SK-N-SH (cell line): ENCODE measurements at regions not wholly inside any gene's neighbourhood (a gene's known extent, or its start where the extent isn't known, plus 50 kb on each side); places are given as distances from the start of the nearest gene placed in this dataset.

ENCODE experiments used
- CTCF ChIA-PET: fragments of 300-600, 350-600 bp; formaldehyde crosslinking; extraction: SDS; loops from one replicate; lab custom pipeline; 2021; lab: Yijun Ruan, JAX
- POLR2A ChIA-PET: fragments of 350-600 bp; sonication (Branson Sonifier 250); formaldehyde crosslinking; extraction: SDS; loops from one replicate; lab custom pipeline; 2020; ENCODE audit warnings: antibody characterized with exemption, inconsistent platforms; lab: Yijun Ruan, JAX
- DNase-seq: peaks from one replicate; pipeline ENCODE4 v3.0.0; 2012
- H2AFZ ChIP-seq: fragments of 200-600 bp; sonication (generic); 2 replicates; pipeline ENCODE4 v1.8.1; 2016; ENCODE audit warnings: antibody characterized with exemption, mild to moderate bottlenecking, low read depth
- H3F3A ChIP-seq: fragments of 200-600 bp; sonication (generic); replicated peaks from 2 replicates; pipeline ENCODE3; 2016; ENCODE audit warnings: antibody characterized with exemption, mild to moderate bottlenecking; ENCODE audit not compliant: insufficient read depth
- H3K27ac ChIP-seq, 2 experiments: fragments of 200-500 bp in 1 of 2; fragments of 200-600 bp in 1 of 2; sonication (Bioruptor generic) in 1 of 2; sonication (generic), shearing (Covaris generic) in 1 of 2; 2 replicates each; pipeline versions ENCODE4 v1.5.1 to v1.6.1; 2014 to 2016; ENCODE audit warnings: low read depth in 2 of 2, inconsistent platforms in 1 of 2, low read length in 1 of 2, mild to moderate bottlenecking in 1 of 2, mixed read lengths in 1 of 2
- H3K27me3 ChIP-seq: fragments of 200-600 bp; sonication (generic), shearing (Covaris generic); 2 replicates; pipeline ENCODE4 v1.6.1; 2016; ENCODE audit warnings: mixed run types; ENCODE audit not compliant: insufficient read depth
- H3K36me3 ChIP-seq, 2 experiments: fragments of 200-500 bp in 1 of 2; fragments of 200-600 bp in 1 of 2; sonication (Bioruptor generic) in 1 of 2; sonication (generic) in 1 of 2; replicated peaks in 1 of 2; 2 replicates each; pipeline versions ENCODE3 to v1.5.1; 2014 to 2016; ENCODE audit warnings: low read length in 1 of 2, mild to moderate bottlenecking in 1 of 2; ENCODE audit not compliant: insufficient read depth in 2 of 2, control insufficient read depth in 1 of 2
- H3K4me1 ChIP-seq, 2 experiments: fragments of 200-500 bp in 1 of 2; fragments of 200-600 bp in 1 of 2; sonication (Bioruptor generic) in 1 of 2; sonication (generic), shearing (Covaris generic) in 1 of 2; 2 replicates each; pipeline versions ENCODE4 v1.5.1 to v1.6.1; 2014 to 2016; ENCODE audit warnings: low read depth in 1 of 2, low read length in 1 of 2, mixed run types in 1 of 2; ENCODE audit not compliant: insufficient read depth in 2 of 2, control insufficient read depth in 1 of 2
- H3K4me2 ChIP-seq: fragments of 200-600 bp; sonication (generic), shearing (Covaris generic); 2 replicates; pipeline ENCODE4 v1.6.1; 2017; ENCODE audit warnings: mixed run types
- H3K4me3 ChIP-seq, 2 experiments: fragments of 200-500 bp in 1 of 2; fragments of 200-600 bp in 1 of 2; sonication (Bioruptor generic) in 1 of 2; sonication (generic), shearing (Covaris generic) in 1 of 2; 2 replicates each; pipeline versions ENCODE4 v1.5.1 to v1.8.1; 2014 to 2016; ENCODE audit warnings: low read depth in 2 of 2, inconsistent platforms in 1 of 2, low read length in 1 of 2, mild to moderate bottlenecking in 1 of 2, mixed read lengths in 1 of 2, moderate library complexity in 1 of 2
- H3K79me2 ChIP-seq: fragments of 200-600 bp; sonication (generic); 2 replicates; pipeline ENCODE4 v1.8.1; 2017; ENCODE audit warnings: mild to moderate bottlenecking; ENCODE audit not compliant: insufficient read depth
- H3K9ac ChIP-seq: fragments of 200-600 bp; sonication (generic); 2 replicates; pipeline ENCODE4 v1.6.1; 2017; ENCODE audit warnings: mixed run types
- H3K9me2 ChIP-seq: fragments of 200-600 bp; sonication (generic); 2 replicates; pipeline ENCODE4 v1.6.1; 2017; ENCODE audit warnings: mixed run types
- H3K9me3 ChIP-seq: fragments of 200-600 bp; sonication (generic); 2 replicates; pipeline ENCODE4 v1.6.1; 2017; ENCODE audit warnings: mixed run types, mild to moderate bottlenecking, moderate library complexity
- H4K20me1 ChIP-seq: fragments of 200-600 bp; sonication (generic); 2 replicates; pipeline ENCODE4 v1.6.1; 2017; ENCODE audit warnings: mild to moderate bottlenecking, mixed run types; ENCODE audit not compliant: insufficient read depth
- ELF1 ChIP-seq: IDR thresholded peaks from 2 replicates; pipeline ENCODE4 v1.4.0; 2012
- EP300 ChIP-seq, 2 experiments: IDR thresholded peaks; 2 replicates each; pipeline versions ENCODE4 v1.4.0 to v1.6.1; 2012; ENCODE audit warnings: borderline replicate concordance in 1 of 2, low read depth in 1 of 2, low read length in 1 of 2
- EZH2phosphoT487 ChIP-seq: fragments of 200-600 bp; sonication (generic); IDR thresholded peaks from 2 replicates; pipeline ENCODE4 v1.6.1; 2017; ENCODE audit warnings: low read depth, mixed run types, mild to moderate bottlenecking, antibody characterized with exemption, moderate library complexity, borderline replicate concordance
- MEF2A ChIP-seq: IDR thresholded peaks from 2 replicates; pipeline ENCODE4 v1.4.0; 2012; ENCODE audit warnings: low read depth, borderline replicate concordance
- MXI1 ChIP-seq: IDR thresholded peaks from 2 replicates; pipeline ENCODE4 v1.6.1; 2012; ENCODE audit warnings: mild to moderate bottlenecking, low read depth, low read length, improper control_type of control experiment
- NFIC ChIP-seq: IDR thresholded peaks from 2 replicates; pipeline ENCODE4 v1.4.0; 2012; ENCODE audit warnings: borderline replicate concordance
- POLR2AphosphoS5 ChIP-seq: IDR thresholded peaks from 2 replicates; pipeline ENCODE4 v1.6.1; 2012; ENCODE audit warnings: low read depth, low read length
- RAD21 ChIP-seq: IDR thresholded peaks from 2 replicates; pipeline ENCODE4 v1.6.1; 2012; ENCODE audit warnings: mild to moderate bottlenecking, low read length
- RFX5 ChIP-seq: IDR thresholded peaks from 2 replicates; pipeline ENCODE4 v1.6.1; 2012; ENCODE audit warnings: mild to moderate bottlenecking, improper control_type of control experiment, low read length
- RXRA ChIP-seq: IDR thresholded peaks from 2 replicates; pipeline ENCODE4 v1.4.0; 2012; ENCODE audit warnings: low read depth, mild to moderate bottlenecking, borderline replicate concordance
- SIN3A ChIP-seq: IDR thresholded peaks from 2 replicates; pipeline ENCODE4 v1.6.1; 2012; ENCODE audit warnings: low read depth, mild to moderate bottlenecking, low read length, moderate library complexity, borderline replicate concordance
- TAF1 ChIP-seq: IDR thresholded peaks from 2 replicates; pipeline ENCODE4 v1.6.1; 2012; ENCODE audit warnings: low read depth, mild to moderate bottlenecking, low read length, moderate library complexity, borderline replicate concordance
- TEAD4 ChIP-seq: IDR thresholded peaks from 2 replicates; pipeline ENCODE4 v1.4.0; 2012; ENCODE audit warnings: mild to moderate bottlenecking, borderline replicate concordance; ENCODE audit not compliant: insufficient read depth
- WGBS: methylation state at CpG from one replicate; pipeline ENCODE4 v1.1.6; 2017; ENCODE audit warnings: low lambda C conversion rate; 5-methylcytosine and 5-hydroxymethylcytosine counted together
- TF ChIP-seq, protein P1 (sequence below): IDR thresholded peaks from 2 replicates; pipeline ENCODE4; 2012
- TF ChIP-seq, protein P2 (sequence below): IDR thresholded peaks from 2 replicates; pipeline ENCODE4 v1.4.0; 2012; ENCODE audit warnings: low read depth, borderline replicate concordance
- TF ChIP-seq, protein P3 (sequence below): fragments of 150-350 bp; IDR thresholded peaks from 2 replicates; pipeline ENCODE4 v1.6.1; 2016; ENCODE audit warnings: mild to moderate bottlenecking, low read depth, low read length
- TF ChIP-seq, protein P4 (sequence below): IDR thresholded peaks from 2 replicates; pipeline ENCODE4 v1.6.1; 2012; ENCODE audit warnings: mild to moderate bottlenecking, low read depth, low read length, moderate library complexity
- TF ChIP-seq, protein P5 (sequence below): IDR thresholded peaks from 2 replicates; pipeline ENCODE4 v1.4.0; 2012; ENCODE audit warnings: low read depth, borderline replicate concordance

DNA sequence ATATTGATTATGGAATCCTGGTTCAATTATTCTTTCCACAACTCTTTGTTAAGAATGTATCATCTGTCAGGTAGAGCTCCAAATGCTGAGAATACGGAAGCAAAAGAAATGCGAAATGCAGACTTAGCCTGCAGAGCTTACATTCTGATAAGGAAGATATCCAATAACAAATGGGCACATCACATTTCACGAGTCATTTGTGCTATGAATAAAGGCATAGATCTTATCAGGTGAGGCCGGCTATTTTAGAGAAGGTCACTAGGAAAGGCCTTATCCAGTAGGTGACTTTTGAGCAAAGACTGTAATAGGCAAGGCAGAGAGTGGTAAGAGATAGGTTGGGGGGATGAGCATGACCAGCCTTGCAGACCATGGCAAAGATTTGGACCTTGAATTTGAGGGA is 174.3 kb upstream of the SERPINE2 start:
- H4K20me1 ChIP-seq: no peaks in the 10 kb centered on the region
- peaks cover 8% of the 10 kb centered on the region for H3F3A ChIP-seq
- H3K4me3 ChIP-seq: no peak overlapping the region
- ChIA-PET POLR2A (no interaction called here), CTCF (no interaction called here)
- H3K9me3 ChIP-seq: no peaks in the 10 kb centered on the region
- H3K4me2 ChIP-seq: no peak overlapping the region
- no peak overlapping the region for H3K9ac ChIP-seq
- H3K36me3 ChIP-seq: no peaks in the 10 kb centered on the region
- H3K9me2 ChIP-seq: no peaks in the 10 kb centered on the region
- no peak for TF ChIP-seq NFIC
- TF ChIP-seq ELF1: no peak
- TF ChIP-seq SIN3A: no peak
- TF ChIP-seq POLR2AphosphoS5: no peak
- peaks cover 10 to 15% of the 10 kb centered on the region in 2 experiments for H3K4me1 ChIP-seq
- H3K79me2 ChIP-seq: no peaks in the 10 kb centered on the region
- no peaks in the 10 kb centered on the region for H3K27me3 ChIP-seq
- no peak for DNase-seq
- H3K27ac ChIP-seq: no peak overlapping the region
- H2AFZ ChIP-seq: no peak overlapping the region
- WGBS: 57% methylated on average over 4 of the region's 4 CpGs

DNA sequence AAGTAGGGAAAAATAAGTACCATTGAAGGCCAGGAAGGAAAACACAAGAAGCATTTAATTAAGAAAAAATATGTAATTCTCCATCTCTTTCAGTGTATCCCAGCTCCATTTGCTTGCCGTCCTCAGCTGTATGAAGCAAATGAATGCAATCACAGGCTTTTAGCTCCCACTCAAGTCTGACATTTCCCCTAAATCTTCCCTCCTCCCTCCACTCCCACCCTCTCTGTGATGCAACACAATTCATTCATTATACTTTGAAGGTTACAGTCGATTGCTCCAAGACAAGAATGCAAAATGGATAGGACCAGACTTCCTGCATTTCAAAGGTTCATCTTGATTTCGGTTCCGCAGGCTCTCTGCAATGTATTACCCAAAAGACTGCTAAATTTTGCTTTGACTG is 172.7 kb upstream of the SERPINE2 start:
- WGBS: 59% methylated on average over 4 of the region's 4 CpGs
- Histone ChIP-seq H3K27me3 (no peaks in the 10 kb centered on the region), H3K27ac (no peak overlapping the region), H3K79me2 (no peaks in the 10 kb centered on the region), H3K9me2 (no peaks in the 10 kb centered on the region), H3K4me1 (peaks cover 10 to 15% of the 10 kb centered on the region in 2 experiments), H3K9me3 (no peaks in the 10 kb centered on the region), H3K9ac (no peak overlapping the region), H2AFZ (no peak overlapping the region), H3K4me3 (no peak overlapping the region), H4K20me1 (no peaks in the 10 kb centered on the region), H3F3A (no peaks in the 10 kb centered on the region), H3K36me3 (no peaks in the 10 kb centered on the region), H3K4me2 (no peak overlapping the region)
- DNase-seq: no peak
- ChIA-PET CTCF (interaction anchor here (1.3 kb wide), 1 partner anchor 73 kb away, joined by 4 read pairs; no protein-coding TSS in a partner anchor), POLR2A (no interaction called here)
- TF ChIP-seq POLR2AphosphoS5: no peak
- TF ChIP-seq RFX5: no peak
- TF ChIP-seq, protein P1, sequence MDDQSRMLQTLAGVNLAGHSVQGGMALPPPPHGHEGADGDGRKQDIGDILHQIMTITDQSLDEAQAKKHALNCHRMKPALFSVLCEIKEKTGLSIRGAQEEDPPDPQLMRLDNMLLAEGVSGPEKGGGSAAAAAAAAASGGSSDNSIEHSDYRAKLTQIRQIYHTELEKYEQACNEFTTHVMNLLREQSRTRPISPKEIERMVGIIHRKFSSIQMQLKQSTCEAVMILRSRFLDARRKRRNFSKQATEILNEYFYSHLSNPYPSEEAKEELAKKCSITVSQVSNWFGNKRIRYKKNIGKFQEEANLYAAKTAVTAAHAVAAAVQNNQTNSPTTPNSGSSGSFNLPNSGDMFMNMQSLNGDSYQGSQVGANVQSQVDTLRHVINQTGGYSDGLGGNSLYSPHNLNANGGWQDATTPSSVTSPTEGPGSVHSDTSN: no peak
- TF ChIP-seq, protein P2, sequence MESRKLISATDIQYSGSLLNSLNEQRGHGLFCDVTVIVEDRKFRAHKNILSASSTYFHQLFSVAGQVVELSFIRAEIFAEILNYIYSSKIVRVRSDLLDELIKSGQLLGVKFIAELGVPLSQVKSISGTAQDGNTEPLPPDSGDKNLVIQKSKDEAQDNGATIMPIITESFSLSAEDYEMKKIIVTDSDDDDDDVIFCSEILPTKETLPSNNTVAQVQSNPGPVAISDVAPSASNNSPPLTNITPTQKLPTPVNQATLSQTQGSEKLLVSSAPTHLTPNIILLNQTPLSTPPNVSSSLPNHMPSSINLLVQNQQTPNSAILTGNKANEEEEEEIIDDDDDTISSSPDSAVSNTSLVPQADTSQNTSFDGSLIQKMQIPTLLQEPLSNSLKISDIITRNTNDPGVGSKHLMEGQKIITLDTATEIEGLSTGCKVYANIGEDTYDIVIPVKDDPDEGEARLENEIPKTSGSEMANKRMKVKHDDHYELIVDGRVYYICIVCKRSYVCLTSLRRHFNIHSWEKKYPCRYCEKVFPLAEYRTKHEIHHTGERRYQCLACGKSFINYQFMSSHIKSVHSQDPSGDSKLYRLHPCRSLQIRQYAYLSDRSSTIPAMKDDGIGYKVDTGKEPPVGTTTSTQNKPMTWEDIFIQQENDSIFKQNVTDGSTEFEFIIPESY: no peak
- TF ChIP-seq, protein P3, sequence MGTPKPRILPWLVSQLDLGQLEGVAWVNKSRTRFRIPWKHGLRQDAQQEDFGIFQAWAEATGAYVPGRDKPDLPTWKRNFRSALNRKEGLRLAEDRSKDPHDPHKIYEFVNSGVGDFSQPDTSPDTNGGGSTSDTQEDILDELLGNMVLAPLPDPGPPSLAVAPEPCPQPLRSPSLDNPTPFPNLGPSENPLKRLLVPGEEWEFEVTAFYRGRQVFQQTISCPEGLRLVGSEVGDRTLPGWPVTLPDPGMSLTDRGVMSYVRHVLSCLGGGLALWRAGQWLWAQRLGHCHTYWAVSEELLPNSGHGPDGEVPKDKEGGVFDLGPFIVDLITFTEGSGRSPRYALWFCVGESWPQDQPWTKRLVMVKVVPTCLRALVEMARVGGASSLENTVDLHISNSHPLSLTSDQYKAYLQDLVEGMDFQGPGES: no peak
- TF ChIP-seq MXI1: no peak
- TF ChIP-seq, protein P4, sequence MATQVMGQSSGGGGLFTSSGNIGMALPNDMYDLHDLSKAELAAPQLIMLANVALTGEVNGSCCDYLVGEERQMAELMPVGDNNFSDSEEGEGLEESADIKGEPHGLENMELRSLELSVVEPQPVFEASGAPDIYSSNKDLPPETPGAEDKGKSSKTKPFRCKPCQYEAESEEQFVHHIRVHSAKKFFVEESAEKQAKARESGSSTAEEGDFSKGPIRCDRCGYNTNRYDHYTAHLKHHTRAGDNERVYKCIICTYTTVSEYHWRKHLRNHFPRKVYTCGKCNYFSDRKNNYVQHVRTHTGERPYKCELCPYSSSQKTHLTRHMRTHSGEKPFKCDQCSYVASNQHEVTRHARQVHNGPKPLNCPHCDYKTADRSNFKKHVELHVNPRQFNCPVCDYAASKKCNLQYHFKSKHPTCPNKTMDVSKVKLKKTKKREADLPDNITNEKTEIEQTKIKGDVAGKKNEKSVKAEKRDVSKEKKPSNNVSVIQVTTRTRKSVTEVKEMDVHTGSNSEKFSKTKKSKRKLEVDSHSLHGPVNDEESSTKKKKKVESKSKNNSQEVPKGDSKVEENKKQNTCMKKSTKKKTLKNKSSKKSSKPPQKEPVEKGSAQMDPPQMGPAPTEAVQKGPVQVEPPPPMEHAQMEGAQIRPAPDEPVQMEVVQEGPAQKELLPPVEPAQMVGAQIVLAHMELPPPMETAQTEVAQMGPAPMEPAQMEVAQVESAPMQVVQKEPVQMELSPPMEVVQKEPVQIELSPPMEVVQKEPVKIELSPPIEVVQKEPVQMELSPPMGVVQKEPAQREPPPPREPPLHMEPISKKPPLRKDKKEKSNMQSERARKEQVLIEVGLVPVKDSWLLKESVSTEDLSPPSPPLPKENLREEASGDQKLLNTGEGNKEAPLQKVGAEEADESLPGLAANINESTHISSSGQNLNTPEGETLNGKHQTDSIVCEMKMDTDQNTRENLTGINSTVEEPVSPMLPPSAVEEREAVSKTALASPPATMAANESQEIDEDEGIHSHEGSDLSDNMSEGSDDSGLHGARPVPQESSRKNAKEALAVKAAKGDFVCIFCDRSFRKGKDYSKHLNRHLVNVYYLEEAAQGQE: no peak
- no peak for TF ChIP-seq SIN3A
- no peak for TF ChIP-seq NFIC
- TF ChIP-seq TAF1: no peak
- no peak for TF ChIP-seq TEAD4
- TF ChIP-seq, protein P5, sequence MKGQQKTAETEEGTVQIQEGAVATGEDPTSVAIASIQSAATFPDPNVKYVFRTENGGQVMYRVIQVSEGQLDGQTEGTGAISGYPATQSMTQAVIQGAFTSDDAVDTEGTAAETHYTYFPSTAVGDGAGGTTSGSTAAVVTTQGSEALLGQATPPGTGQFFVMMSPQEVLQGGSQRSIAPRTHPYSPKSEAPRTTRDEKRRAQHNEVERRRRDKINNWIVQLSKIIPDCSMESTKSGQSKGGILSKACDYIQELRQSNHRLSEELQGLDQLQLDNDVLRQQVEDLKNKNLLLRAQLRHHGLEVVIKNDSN: no peak
- TF ChIP-seq ELF1: no peak
- no peak for TF ChIP-seq RAD21
- no peak for TF ChIP-seq MEF2A
- no peak for TF ChIP-seq RXRA
- no peak for TF ChIP-seq EP300 (IDR thresholded peaks at IDR 0.05; ENCODE audit: borderline replicate concordance in 1 of 2, low read depth in 1 of 2, low read length in 1 of 2)
- no peak for TF ChIP-seq EZH2phosphoT487
